ENCODE measurements at regions not wholly inside any gene's neighbourhood (a gene's known extent, or its start where the extent isn't known, plus 50 kb on each side); places are given as distances from the start of the nearest gene placed in this dataset.

DNA sequence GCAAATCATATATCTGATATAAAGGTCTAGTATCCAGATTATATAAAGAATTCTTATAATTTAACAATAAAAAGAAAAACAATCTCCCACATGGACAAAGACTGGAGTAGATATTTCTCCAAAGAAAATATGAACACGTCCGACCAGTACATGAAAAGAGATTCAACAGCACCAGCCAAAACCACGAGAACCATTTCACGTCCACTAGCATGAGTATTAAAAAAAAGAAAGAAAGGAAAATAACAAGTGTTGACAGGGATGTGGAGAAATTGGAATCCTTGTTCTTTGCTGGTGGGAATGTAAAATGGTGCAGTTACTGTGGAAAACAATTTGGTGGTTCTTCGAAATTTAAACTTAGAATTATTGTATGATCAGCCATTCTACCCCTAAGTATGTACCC is 432.7 kb upstream of the TRIB2 start:
- no peak for DNase-seq (ENCODE audit: low read depth)

DNA sequence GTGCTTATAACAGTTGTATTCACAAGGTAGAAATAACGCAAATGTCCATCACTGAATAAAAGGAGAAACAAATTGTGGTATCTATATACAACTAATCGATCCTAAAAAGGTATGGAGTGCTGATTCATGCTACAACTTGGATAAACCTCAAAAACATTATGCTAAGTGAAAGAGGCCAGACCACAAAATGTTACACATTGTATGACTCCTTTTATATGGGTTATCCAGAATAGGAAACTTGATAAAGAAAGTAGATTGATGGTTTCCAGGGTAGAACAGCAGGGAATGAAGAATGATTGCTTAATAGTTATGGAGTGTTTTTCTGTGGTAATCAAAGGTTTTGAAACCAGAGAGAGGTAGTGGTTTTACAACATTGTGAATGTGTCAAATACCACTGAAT is 432.2 kb upstream of the TRIB2 start:
- peak; percentile 42 for DNase-seq (ENCODE audit: low read depth)

DNA sequence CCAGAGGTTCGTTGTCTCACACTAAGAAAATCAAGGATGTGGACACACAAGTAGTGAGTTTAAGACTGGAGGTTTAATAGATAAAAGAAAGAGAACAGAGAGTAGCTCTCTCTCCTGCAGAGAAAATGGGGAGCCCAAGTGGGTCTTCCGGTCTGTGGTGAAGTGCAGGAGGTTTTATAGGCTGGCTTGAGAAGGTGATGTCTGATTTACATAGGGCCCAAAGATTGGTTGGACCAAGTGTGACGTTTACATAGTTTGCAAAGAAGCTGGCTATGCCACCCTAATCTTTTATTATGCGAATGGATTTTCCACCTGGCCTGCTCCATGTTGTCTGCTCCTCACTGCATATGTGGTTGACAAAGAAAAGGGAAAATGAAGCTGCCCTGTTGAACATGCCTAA is 430.4 kb upstream of the TRIB2 start:
- no peak for DNase-seq (ENCODE audit: low read depth)

DNA sequence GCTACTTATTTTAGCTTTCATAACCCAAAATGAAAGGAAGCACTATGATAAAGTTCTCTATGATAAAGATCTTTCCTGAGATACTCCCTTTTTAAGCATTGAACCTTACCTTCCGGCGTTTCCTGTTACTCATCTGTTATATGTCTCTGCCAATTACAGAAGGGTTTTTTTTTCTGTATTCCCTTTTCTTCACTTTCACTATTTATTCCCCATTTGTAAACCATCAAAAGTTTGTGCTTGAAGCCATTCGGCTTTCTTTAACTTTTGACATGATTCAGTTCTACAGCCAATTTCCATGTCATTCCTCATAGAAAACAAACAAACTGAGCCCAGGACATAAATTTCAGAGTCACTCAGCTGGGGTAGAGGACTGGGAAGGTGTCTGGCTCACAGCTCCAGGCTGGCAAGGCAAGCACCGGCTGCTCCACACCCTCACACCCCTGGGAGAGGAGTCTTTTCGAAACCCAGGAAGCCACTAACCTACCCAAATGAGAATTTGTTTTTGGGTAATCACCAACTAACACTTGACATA is 429.4 kb upstream of the TRIB2 start:
- DNase-seq (ENCODE audit: low read depth) = no peak

DNA sequence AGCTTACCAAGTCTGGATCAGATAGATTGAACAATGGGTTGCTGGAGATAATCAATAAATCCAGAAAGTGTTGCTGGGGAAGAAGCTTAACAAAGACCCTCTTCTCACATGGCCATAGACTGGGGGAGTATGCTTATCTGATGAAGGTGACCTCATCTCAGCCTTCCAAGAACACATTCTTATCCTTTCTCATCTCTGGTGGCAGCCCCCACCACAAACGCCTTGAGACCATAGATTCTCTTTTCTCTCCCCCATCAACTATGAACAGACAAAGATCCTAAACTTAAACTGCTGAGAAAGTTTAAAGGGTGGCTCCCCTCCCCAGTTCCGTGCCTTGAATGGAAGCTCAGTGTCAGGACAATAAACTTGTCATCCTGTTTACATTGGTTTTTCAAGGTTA is 428.7 kb upstream of the TRIB2 start:
- no peak for DNase-seq (ENCODE audit: low read depth)

DNA sequence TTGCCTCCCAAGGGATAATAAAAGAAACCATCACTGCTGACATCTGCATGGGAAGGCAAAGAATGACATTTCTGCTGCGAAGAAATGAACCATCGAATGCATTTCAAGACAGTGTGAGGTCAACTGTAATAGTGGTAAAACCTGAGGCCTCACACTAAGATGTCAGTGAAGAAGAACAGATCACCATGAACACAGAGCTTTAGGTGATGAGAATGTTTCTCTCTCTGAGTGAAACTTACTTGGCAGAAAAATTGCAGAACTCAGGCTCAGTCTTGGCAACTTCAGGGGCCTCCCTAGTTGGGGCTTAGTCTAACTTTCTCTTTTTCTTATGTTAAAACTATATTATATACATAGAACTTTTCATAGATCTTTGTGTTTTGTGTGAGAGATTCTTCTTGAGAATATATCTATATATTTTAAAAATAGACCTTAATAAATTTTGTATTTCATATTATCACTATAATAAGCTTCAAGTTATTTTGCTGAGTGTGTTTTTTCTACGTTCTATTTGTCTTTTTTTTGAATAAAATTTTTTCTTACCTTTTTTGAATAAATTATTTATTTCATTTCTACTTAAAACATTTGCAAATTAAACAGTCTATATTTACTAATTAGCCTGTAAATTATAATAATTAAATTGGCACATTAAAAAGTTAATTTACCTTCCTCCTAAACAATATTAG is 427.5 kb upstream of the TRIB2 start:
- DNase-seq (ENCODE audit: low read depth) = no peak

DNA sequence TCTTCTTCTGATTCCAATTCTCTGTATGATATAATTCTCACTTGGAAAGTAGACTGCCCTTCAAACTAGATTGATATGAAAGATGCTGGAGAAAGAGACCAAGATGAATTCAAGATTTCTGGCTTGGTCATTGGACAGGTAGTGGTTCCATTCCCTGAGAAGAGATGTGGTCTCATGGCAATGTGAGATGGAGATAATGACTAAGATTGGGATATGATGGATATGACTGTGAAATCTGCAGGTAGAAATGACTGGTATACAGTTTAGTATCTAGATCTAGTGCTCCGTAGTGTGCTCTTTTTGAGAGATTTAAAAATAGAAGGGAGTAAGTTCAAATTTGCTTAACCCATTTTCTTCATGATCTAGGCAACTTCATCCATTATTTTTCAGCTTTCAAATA is 425.4 kb upstream of the TRIB2 start:
- no peak for DNase-seq (ENCODE audit: low read depth)

DNA sequence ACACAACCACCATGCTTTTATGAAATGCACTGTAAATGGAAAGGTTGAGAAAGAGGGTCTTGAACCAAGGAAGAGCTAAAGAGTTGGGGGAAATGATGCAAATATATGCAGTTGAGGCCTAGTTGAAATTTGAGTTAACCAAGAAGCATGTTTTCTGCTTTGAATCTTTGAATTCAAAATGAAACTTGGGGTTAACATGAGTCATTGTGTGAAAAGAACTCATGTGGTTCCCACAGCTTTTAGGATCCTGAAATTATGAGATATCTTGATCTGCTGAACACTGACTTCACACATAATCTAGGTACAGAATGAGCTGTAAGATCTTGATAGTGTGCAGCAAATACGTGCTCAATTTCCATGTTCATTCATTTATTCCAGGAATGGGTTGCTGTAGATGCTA is 422.9 kb upstream of the TRIB2 start:
- no peak for DNase-seq (ENCODE audit: low read depth)

DNA sequence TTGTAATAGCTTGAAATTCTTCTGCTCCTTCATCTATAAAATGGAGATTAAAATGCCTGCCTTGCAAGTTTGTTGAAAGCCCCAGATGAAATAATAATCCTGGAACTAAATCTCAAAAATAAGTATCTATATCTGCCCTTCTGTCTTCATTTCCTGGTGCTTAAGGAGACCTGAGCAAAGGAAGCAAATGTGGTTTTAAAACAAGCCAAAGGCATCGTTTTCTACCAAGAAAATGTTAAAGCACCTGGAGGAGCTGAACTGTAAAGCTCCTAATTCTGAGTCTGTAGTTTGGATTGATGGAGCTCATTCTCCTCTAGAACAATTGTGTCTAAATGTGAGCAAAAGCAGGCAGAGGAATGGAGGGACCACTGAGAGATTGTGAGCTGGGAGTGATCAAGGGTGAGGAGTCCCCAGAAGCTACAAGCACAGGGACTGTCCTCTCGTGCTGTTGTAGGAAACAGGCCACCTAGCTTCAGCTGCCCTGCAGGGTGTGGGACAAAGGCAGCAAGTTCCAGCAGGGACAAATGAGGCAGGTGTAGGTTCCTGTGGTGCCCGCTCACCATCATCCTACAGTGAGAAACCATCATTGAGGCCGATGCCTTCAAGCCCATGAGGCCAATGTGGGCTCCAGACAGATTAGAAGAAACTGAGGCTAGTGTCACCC is 420.7 kb upstream of the TRIB2 start:
- DNase-seq (ENCODE audit: low read depth) = no peak

DNA sequence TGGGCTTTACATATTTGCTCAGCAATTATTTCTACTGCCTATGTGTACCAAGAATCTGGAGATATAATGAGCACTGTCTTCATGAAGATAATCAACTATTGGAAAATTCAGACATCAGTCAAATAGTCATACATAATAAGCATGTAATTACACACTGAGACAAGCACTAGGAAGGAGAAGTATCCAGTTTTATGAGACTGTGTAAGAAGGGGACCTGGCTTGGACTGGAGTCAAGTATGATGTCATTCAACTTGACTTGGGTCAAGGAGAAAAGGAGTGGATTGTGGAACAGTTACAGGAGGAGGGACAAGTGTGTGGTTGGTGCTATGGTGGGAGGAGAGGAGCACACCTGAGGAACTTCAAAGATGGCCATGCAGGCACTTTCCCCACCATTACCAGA is 419.8 kb upstream of the TRIB2 start:
- DNase-seq (ENCODE audit: low read depth) = no peak

DNA sequence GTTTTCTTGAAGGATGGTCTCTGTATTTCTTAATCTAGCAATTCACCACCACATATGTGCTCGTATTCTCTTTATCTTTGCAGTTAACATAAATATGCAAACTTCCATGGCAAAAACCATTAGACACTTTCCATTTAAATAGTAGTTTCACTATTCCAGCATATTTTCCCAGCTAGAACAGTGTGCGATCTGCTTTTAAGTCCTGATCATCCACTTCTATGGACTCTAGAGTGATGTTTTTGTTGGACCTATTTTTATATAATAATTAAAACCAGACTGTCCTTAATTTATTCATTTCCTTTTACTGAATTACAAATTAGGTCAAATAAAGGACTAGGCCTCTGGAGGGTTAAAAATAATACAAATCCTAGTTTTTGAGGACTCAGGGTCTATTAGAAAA is 418.4 kb upstream of the TRIB2 start:
- DNase-seq (ENCODE audit: low read depth) = no peak

DNA sequence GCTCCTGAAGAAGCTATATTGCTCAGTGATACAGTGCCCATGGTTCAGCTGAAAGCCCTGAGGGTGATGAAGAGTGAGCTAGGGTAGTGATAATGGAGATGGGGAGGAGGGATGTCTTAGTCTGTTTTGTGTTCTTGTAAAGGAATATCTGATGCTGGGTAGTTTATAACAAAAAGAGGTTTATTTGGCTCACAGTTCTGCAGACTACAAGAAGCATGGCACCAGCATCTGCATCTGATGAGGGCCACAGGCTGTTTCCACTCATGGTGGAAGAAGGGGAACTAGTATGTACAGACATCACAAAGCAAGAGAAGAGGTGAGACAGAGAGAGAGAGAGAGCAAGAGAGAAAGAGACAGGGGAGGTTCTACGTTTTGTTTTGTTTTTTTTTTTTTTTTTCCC is 417.3 kb upstream of the TRIB2 start:
- no peak for DNase-seq (ENCODE audit: low read depth)

DNA sequence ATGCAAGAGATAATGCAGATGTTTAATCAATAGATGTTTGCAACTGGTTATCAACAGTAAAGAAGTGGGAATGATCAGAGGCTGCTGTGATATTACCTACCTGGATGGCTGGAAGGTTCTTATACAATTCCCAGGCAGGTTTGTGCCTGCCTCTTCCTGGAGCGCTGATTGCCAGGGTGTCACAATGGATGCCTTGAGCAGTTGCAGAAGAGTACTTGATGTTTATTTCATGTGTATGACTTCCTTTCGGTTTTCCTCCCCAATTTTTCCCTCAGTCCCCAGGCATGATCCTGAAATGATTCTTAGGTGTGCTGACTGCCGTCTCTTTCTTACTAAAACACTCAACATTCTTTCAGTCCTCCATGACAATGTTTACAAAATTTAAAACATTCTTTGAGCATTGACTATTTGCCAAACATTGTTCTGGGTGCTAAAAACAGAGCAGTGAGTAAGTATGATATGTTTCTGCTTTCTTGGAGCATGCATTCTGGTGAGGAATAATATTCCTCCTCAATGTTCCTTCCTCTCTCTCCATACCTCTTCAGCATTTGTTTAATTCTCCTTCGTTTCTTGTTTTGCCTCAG is 416.6 kb upstream of the TRIB2 start:
- DNase-seq (ENCODE audit: low read depth) = no peak

DNA sequence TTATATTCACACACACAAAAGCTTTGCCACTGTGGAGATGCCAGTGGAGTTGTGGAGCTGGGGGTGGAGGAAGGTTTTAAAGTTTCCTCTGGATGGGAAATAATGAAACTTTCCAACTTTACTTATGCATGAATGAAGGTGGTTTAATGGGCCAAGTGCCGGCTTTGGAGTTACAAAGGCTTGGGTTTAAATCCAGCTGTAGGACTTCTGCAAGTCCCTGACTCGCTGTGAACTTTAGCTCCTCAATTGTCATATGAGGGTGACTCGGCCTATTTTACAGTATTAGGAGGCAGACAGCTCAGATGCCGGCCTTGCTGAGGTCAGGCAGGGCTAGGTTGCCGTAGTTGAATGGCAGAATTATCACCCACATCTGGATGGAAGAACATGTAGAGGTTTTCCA is 415.8 kb upstream of the TRIB2 start:
- DNase-seq (ENCODE audit: low read depth) = no peak

DNA sequence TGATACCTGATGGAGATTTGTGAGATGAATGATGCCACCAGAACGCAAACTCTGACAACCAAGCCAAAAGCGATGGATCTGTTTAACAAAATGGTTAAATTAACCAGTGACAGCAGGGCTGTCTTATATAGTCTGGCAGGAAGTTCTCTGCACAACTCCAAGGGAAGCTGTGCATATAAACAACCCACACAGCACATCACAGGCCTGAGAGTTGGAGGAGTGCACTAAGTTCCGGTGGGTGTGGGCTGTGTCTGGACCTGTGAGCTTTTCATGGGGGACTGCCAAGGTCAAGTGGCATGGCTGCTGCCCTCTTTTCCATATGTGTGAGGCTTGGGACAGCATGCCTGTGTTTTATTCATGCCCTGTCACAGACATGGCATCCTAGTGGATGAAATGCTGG is 414.6 kb upstream of the TRIB2 start:
- DNase-seq (ENCODE audit: low read depth) = no peak

DNA sequence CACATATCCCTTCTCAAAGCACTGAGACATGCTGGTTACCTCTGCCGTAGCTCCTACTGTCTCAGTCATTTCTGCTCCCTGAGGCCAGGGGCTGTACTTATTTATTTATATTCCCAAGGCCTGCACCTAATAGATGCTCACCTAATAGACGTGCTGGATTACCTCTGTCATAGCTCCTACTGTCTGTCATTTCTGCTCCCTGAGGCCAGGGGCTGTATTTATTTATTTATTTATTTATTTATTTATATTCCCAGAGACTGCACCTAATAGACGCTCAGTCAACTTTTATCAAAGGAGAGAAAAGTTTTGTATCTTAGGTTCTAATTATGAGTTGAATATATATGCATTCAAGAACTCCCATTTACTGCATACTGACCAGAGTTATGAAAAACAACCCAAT is 414.0 kb upstream of the TRIB2 start:
- DNase-seq (ENCODE audit: low read depth) = no peak

DNA sequence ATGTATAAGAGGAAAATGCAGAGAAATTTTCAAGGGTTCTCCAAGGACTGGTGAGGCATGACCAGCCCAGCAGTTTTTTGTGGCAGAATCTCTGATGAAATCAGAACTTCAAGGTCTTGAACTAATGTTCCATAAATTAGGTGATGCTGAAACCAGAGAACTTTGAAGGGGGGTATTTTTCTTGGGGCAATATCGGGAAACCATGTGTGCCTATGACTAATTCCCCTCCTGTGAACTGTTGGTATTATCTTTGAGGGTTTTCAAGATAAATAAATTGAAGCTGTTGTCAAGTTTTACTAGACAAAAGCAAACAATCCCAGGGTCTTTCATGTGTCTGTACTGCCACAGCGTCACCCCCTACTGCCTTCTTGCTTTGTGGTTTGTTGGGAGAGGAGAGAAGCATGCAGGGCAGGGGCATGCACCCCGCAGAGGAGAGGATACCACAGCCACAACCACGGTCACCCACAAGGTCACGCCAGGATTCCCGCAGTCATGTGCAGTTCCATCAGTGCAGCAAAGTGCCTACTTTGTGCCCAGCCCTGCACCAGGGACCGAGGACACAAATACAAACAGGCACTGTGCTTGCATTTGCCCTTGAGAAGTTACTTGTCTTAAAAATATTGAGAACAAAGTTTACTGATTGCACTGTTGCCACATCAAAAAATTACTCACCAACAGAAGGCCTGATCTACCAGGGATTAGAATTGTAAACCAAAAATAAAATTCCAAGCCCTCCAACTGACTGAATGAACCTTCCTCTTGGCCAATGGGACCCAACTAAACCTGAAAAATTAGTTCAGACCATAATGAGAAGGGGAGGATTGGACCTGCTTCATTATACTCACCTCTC is 413.3 kb upstream of the TRIB2 start:
- peak; percentile 89 for DNase-seq (ENCODE audit: low read depth)

DNA sequence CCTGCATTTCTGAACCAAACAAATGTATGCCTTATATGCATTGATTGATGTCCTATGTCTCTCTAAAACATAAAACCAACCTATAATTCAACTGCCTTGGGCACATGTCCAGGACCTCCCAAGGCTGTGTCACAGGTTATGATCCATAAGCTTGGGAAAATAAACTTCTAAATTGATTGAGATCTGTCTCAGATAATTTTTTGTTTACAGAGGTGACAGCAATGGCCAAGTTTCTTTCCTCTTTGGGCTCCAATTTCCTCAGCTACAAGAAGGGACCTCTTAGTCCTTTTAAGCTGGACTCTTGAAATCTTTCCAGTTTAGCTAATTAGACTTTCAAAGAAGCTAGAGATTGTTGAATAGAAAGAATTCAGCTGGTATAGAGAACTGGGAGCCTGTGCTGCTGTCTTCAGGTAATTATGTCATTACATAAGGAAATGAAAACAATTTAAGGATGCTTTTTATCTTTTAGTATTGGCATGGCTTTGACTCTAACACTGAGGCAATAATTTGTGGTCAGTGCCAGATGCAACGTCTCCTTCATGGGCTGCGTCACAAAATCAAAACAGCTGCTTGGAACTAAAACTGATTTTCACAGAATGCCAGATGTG is 412.1 kb upstream of the TRIB2 start:
- DNase-seq (ENCODE audit: low read depth) = no peak

DNA sequence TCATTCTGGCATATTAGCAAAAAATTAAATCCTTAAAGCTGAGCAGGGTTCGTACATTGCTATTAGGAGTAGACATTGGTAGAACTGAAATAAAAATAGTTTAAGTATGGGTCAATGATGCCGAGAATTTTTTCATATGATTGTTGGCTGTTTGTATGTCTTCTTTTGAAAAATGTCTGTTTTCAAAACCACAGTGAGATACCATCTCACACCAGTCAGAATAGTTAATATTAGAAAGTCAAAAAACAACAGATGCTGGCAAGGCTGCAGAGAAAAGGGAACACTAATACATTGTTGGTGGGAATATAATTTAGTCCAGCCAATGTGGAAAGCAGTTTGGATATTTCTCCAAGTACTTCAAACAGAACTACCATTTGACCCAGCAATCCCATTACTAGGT is 410.8 kb upstream of the TRIB2 start:
- DNase-seq (ENCODE audit: low read depth) = no peak

DNA sequence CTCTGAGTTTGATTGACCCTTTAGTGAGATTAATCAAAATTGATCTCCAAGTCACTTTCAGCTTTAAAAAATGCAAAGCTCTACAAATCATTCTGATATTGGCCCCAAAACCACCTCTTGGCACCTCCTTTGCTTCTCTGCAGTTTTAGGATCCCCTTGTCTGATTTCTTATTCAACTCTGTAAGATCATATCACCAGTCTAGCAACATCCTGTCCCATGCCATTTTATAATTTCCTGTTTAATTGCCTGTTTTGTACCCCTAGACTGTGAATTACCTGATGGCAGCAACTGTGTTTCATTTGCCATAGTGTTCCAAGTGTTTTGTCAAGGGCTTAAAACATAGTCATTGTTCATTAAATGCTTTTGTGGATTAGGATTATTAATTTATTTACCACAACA is 406.3 kb upstream of the TRIB2 start:
- DNase-seq (ENCODE audit: low read depth) = no peak

DNA sequence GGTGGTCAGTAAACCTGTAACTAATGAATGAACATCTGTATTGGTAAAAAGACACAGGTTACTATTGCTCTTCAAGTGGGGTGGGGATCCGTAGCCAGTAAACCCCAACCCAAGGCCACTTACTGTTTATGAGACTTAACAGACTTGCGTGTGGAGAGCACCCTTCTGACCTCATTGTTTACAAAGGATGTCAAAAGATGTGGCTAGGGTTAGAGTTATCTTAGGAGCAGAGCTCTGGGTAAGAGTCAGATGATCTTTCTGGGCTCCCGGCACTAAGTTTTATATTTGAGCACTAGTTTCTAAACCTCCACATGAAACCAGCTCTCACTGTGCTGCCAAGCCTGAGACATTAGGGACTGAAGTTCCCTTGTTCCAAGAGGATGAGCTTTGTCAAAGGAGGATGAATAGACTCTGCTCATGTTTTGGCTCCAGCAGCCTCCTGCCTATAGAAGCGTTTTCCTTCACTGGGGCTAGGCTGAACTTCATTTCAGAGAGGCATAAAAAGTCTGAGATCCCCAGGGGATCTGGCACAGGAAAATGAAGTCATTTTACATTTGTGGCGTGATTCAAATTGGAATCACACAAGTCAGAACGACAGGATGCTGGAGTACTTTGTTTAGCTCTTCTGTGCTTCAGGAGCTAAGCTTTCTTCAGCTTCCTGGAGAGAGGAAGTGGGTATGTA is 403.1 kb upstream of the TRIB2 start:
- no peak for DNase-seq (ENCODE audit: low read depth)
